UCSD-AML1 (cell line): ENCODE measurements at regions not wholly inside any gene's neighbourhood (a gene's known extent, or its start where the extent isn't known, plus 50 kb on each side); places are given as distances from the start of the nearest gene placed in this dataset.
"Not testable (repeated sequence)": the region's sequence is repeated elsewhere in the genome, so short reads cannot be mapped to it uniquely, and the experiment has no call there.

Source experiments
- DNase-seq: peaks from one replicate; lab custom pipeline; 2025; ENCODE audit not compliant: unreplicated experiment; lab: John Stamatoyannopoulos, UW

DNA sequence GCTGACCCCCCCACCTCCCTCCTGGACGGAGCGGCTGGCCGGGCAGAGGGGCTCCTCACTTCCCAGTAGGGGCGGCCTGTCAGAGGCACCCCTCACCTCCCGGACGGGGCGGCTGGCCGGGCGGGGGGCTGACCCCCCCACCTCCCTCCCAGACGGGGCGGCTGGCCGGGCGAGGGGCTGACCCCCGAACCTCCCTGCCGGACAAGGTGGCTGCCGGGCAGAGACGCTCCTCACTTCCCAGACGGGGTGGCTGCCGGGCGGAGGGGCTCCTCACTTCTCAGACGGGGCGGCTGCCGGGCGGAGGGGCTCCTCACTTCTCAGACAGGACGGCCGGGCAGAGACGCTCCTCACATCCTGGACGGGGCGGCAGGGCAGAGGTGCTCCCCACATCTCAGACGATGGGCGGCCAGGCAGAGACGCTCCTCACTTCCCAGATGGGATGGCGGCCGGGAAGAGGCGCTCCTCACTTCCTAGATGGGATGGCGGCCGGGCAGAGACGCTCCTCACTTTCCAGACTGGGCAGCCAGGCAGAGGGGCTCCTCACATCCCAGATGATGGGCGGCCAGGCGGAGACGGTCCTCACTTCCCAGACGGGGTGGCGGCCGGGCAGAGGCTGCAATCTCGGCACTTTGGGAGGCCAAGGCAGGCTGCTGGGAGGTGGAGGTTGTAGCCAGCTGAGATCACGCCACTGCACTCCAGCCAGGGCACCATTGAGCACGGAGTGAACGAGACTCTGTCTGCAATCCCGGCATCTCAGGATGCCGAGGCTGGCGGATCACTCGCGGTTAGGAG lies 66.2 kb upstream of the PAPPA2 start:
- not testable (repeated sequence) for DNase-seq

GRCh38 chr1:176391621-176392020 lies 71.4 kb upstream of the PAPPA2 start:
- DNase-seq, result no peak

- DNase-seq, result no peak
These were observed 78.1 kb upstream of the PAPPA2 start for GRCh38 chr1:176384841-176385240.

- DNase-seq, result no peak
These were observed 80.8 kb upstream of the PAPPA2 start for GRCh38 chr1:176382163-176382562.

DNA sequence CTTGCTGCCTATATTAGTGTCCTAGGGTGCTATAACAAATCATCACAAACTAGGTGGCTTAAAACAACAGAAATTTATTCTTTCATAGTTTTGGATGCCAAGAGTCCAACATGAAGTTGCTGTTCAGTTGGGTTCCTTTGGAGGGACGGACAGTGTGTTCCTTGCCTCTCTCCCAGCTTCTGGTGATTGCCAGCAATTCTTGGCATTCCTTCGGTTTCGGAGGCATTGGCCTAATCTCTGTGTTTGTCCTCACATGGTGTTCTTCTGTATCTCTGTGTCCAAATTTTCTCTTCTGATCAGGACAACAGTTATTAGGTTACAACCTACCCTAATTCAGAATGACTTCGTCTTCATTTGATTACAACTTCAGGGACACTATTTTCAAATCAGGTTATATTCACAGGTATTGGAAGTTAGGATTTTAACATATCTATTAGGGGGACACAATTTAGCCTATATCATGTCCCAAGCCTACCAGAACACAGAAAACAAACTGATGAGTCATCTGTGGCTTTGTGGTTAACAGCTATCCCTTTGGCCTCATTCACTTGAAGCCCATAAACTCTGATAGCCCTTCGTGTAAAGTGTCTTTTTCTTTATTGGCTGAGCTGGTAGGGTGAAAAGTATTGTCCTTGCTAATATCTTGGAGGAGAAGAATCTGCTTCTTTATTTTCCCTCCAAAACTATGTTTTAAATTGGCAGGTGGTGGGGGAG lies 83.2 kb upstream of the PAPPA2 start:
- DNase-seq, result no peak

DNA sequence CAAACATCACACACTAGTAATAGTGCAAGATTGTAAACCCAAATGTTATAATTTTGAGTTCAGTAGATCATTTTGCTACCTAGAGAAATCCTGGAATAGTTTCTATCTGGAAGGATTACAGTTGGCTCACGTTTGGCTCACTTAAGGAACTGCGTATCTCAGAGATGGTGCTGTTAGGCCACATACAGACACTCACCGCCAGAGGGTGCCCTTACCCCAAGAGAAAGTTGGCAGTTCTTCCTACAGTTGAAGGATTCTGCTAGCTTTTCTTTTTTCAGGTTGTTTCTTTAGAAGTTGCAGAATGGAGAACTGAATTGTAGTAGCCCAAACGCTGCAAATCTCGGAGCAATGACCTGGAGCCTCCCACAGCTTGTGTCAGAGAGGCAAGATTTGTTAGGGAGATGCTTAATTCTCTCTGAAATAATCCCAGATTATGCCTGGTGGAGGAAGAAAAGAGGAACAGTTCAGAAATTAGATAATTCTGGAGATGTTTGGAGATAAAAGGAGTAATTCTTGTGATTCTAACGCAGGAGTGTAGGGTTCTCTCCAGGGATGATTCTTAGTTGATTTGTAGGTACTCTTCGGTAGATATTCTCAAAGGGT lies 87.9 kb upstream of the PAPPA2 start:
- DNase-seq, result peak; percentile 54

- DNase-seq, result no peak
These were observed 98.6 kb upstream of the PAPPA2 start for GRCh38 chr1:176364236-176364905.

- not testable (repeated sequence) for DNase-seq
These were observed 113.8 kb upstream of the PAPPA2 start for GRCh38 chr1:176349135-176349715.

GRCh38 chr1:176341656-176342055 lies 121.3 kb upstream of the PAPPA2 start:
- no peak for DNase-seq

DNA sequence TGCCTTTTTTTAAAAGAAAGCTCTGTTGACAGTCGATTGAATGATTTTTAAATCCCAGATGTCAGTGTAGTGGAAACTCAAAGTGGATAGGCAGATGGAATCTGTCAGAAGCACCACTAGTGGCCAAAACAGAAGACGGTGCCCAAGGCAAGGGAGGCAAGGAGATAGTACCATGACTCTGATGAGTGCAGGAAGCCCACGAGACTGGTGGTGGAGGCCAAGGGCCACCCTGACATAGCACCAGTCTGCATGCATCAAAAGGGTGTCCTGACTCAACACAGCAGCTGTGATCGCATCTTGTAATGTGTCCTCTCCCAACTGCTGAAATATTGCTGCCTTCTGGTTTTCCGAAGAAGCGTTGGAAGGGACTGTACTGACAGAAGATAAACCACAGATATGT lies 124.1 kb upstream of the PAPPA2 start:
- no peak for DNase-seq

GRCh38 chr1:176330782-176331181 lies 123.7 kb upstream of the COP1 start:
- DNase-seq, result no peak

- no peak for DNase-seq
These were observed 118.6 kb upstream of the COP1 start for GRCh38 chr1:176325664-176326063.

DNA sequence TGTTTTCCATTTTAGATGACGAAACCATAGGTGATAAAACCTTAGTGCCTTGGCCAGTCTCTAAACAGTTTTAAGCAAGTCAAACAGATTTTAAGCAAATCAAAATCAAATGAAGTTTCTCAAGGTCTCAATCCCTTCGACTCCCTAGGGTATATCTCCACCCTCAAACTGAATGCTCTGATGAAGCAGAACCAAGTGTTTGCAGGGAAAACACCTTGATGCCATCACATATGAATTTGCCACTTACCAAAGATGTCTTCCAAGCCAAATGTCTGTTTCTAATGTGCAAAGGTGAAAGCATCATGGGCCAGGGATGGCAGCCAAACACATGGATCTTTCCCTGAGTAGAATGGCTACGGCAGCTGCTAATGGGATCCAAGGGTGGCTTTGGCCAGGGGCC lies 116.4 kb upstream of the COP1 start:
- DNase-seq, result no peak

GRCh38 chr1:176315519-176316220 lies 108.6 kb upstream of the COP1 start:
- DNase-seq, result no peak

- not testable (repeated sequence) for DNase-seq
These were observed 89.5 kb upstream of the COP1 start for GRCh38 chr1:176296602-176297001.

DNA sequence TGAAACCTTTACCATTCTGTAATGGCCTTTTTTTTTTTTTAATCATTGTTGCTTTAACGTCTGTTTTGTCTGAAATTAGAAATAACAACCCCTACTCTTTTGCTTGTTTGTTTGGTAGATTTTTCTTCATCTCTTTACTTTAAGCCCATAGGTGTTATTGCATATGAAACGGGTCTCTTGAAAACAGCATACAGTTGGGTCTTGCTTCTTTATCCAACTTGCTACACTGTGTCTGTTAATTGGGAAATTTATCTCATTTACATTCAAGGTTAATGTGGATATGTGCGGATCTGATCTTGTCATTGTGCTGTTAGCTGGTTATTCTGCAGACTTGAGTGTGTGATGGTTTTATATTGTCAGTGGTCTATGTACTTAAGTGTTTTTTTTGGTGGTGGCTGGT lies 78.9 kb upstream of the COP1 start:
- no peak for DNase-seq

GRCh38 chr1:176271572-176271971 lies 64.5 kb upstream of the COP1 start:
- DNase-seq, result no peak
